GM21528 (cell line): ENCODE measurements at regions not wholly inside any gene's neighbourhood (a gene's known extent, or its start where the extent isn't known, plus 50 kb on each side); places are given as distances from the start of the nearest gene placed in this dataset.

Experiments
- ATAC-seq: cut with Tn5 transposase; IDR thresholded peaks from one replicate; pipeline ENCODE4 v1.9.1; 2021; ENCODE audit warnings: mild to moderate bottlenecking, moderate library complexity; ENCODE audit not compliant: unreplicated experiment, low FRiP score

- ATAC-seq, result no peak
These were observed 102.9 kb downstream of the PFKFB3 start for GRCh38 chr10:6305401-6306321.

- no peak for ATAC-seq
These were observed 104.2 kb downstream of the PFKFB3 start for GRCh38 chr10:6306917-6307316.

GRCh38 chr10:6309816-6310215 is 107.1 kb downstream of the PFKFB3 start:
- ATAC-seq, result no peak

GRCh38 chr10:6310977-6311376 is 108.2 kb downstream of the PFKFB3 start:
- ATAC-seq, result no peak

- no peak for ATAC-seq
These were observed 109.1 kb downstream of the PFKFB3 start for GRCh38 chr10:6311700-6312330.

- ATAC-seq, result no peak
These were observed 109.9 kb downstream of the PFKFB3 start for GRCh38 chr10:6312636-6313035.

GRCh38 chr10:6313111-6313895 is 110.6 kb downstream of the PFKFB3 start:
- no peak for ATAC-seq

- ATAC-seq, result no peak
These were observed 112.0 kb downstream of the PFKFB3 start for GRCh38 chr10:6314620-6315205.

- no peak for ATAC-seq
These were observed 116.4 kb downstream of the PFKFB3 start for GRCh38 chr10:6319119-6319518.

GRCh38 chr10:6320320-6321010 is 117.7 kb downstream of the PFKFB3 start:
- peak; percentile 72 for ATAC-seq

GRCh38 chr10:6321880-6322279 is 119.1 kb downstream of the PFKFB3 start:
- ATAC-seq, result no peak

GRCh38 chr10:6322805-6323204 is 120.1 kb downstream of the PFKFB3 start:
- ATAC-seq, result no peak

- ATAC-seq, result no peak
These were observed 125.4 kb downstream of the PFKFB3 start for GRCh38 chr10:6327961-6328698.

GRCh38 chr10:6328699-6329423 is 126.1 kb downstream of the PFKFB3 start:
- no peak for ATAC-seq

GRCh38 chr10:6333086-6333485 is 130.4 kb downstream of the PFKFB3 start:
- ATAC-seq, result no peak

GRCh38 chr10:6333973-6334372 is 131.2 kb downstream of the PFKFB3 start:
- no peak for ATAC-seq

GRCh38 chr10:6336016-6336415 is 133.3 kb downstream of the PFKFB3 start:
- no peak for ATAC-seq

- no peak for ATAC-seq
These were observed 134.7 kb downstream of the PFKFB3 start for GRCh38 chr10:6337382-6337781.

- ATAC-seq, result no peak
These were observed 135.6 kb downstream of the PFKFB3 start for GRCh38 chr10:6338361-6338760.
